IMR-90 (cell line): ENCODE measurements at regions not wholly inside any gene's neighbourhood (a gene's known extent, or its start where the extent isn't known, plus 50 kb on each side); places are given as distances from the start of the nearest gene placed in this dataset.

Source experiments
- ATAC-seq: fragments of 200-7000 bp; cut with Tn5 transposase; 2 replicates; pipeline ENCODE4 v1.9.1; 2020; ENCODE audit warnings: low read depth, mild to moderate bottlenecking, moderate library complexity
- BruUV-seq: library from RNA; stranded (reverse); fragments of 400-500 nt; replicated peaks from 2 replicates; lab custom pipeline; 2021; lab: Mats Ljungman, UMichigan
- CTCF ChIA-PET: fragments of 300-600 bp; formaldehyde crosslinking; extraction: SDS; loops from one replicate; lab custom pipeline; 2021; ENCODE audit warnings: antibody characterized with exemption; lab: Yijun Ruan, JAX
- POLR2A ChIA-PET: fragments of 300-600 bp; sonication (Branson Sonifier 250); formaldehyde crosslinking; loops from one replicate; lab custom pipeline; 2022; ENCODE audit warnings: antibody characterized with exemption; ENCODE audit not compliant: unreplicated experiment; lab: Charles Lee
- DNase-seq: peaks from one replicate; pipeline ENCODE4 v3.0.0; 2013
- H2AFZ ChIP-seq: replicated peaks from 2 replicates; pipeline ENCODE3; 2013; ENCODE audit warnings: low read length, mild to moderate bottlenecking; ENCODE audit not compliant: poor library complexity
- H2AK5ac ChIP-seq: 2 replicates; pipeline ENCODE4 v1.6.1; 2013; ENCODE audit warnings: low read depth, low read length, inconsistent platforms
- H2AK9ac ChIP-seq: replicated peaks from 2 replicates; pipeline ENCODE3; 2013; ENCODE audit warnings: mild to moderate bottlenecking, low read depth, low read length, moderate library complexity; ENCODE audit not compliant: poor library complexity
- H2BK120ac ChIP-seq: 2 replicates; pipeline ENCODE4 v1.6.1; 2013; ENCODE audit warnings: low read depth, low read length, inconsistent platforms
- H2BK15ac ChIP-seq: 3 replicates; pipeline ENCODE4 v1.6.1; 2013; ENCODE audit warnings: low read depth, low read length, inconsistent platforms
- H2BK20ac ChIP-seq: 2 replicates; pipeline ENCODE4 v1.6.1; 2013; ENCODE audit warnings: low read depth, mild to moderate bottlenecking, inconsistent platforms, low read length, moderate library complexity
- H2BK5ac ChIP-seq: 2 replicates; pipeline ENCODE4 v1.6.1; 2013; ENCODE audit warnings: mild to moderate bottlenecking, low read depth, low read length, inconsistent platforms; ENCODE audit not compliant: poor library complexity, severe bottlenecking
- H3K14ac ChIP-seq: replicated peaks from 2 replicates; pipeline ENCODE4 v1.6.1; 2013; ENCODE audit warnings: low read depth, low read length, inconsistent platforms
- H3K18ac ChIP-seq: 2 replicates; pipeline ENCODE4 v1.6.1; 2013; ENCODE audit warnings: low read depth, low read length, control low read depth
- H3K23ac ChIP-seq: 2 replicates; pipeline ENCODE4 v1.6.1; 2013; ENCODE audit warnings: low read depth, low read length, inconsistent platforms
- H3K27ac ChIP-seq: 2 replicates; pipeline ENCODE4 v1.5.1; 2013; ENCODE audit warnings: mild to moderate bottlenecking, control low read depth, low read length; ENCODE audit not compliant: insufficient read depth
- H3K27me3 ChIP-seq: 2 replicates; pipeline ENCODE4 v1.6.1; 2013; ENCODE audit warnings: low read length; ENCODE audit not compliant: control insufficient read depth, insufficient read depth
- H3K36me3 ChIP-seq: 2 replicates; pipeline ENCODE4 v1.6.1; 2013; ENCODE audit warnings: low read length, mixed read lengths; ENCODE audit not compliant: control insufficient read depth, insufficient read depth
- H3K4ac ChIP-seq: 2 replicates; pipeline ENCODE4 v1.6.1; 2013; ENCODE audit warnings: low read depth, low read length, inconsistent platforms
- H3K4me1 ChIP-seq: 2 replicates; pipeline ENCODE4 v1.6.1; 2013; ENCODE audit warnings: low read length, mixed read lengths; ENCODE audit not compliant: control insufficient read depth, insufficient read depth
- H3K4me2 ChIP-seq: 2 replicates; pipeline ENCODE4 v1.6.1; 2013; ENCODE audit warnings: low read depth, mild to moderate bottlenecking, control low read depth, low read length, moderate library complexity
- H3K4me3 ChIP-seq: 2 replicates; pipeline ENCODE4 v1.5.1; 2013; ENCODE audit warnings: low read depth, mild to moderate bottlenecking, control low read depth, low read length, moderate library complexity; ENCODE audit not compliant: insufficient read depth
- H3K56ac ChIP-seq: 2 replicates; pipeline ENCODE4 v1.6.1; 2013; ENCODE audit warnings: low read length, inconsistent platforms; ENCODE audit not compliant: insufficient read depth; ENCODE audit errors: extremely low read depth
- H3K79me1 ChIP-seq, 2 experiments: 2 replicates each; pipeline ENCODE4 v1.6.1; 2013; ENCODE audit warnings: low read length in 2 of 2, inconsistent platforms in 1 of 2, low read depth in 1 of 2
- H3K9ac ChIP-seq: 2 replicates; pipeline ENCODE4 v1.6.1; 2013; ENCODE audit warnings: low read depth, low read length, control low read depth
- H3K9me1 ChIP-seq: 2 replicates; pipeline ENCODE4 v1.6.1; 2013; ENCODE audit warnings: low read length, inconsistent platforms; ENCODE audit not compliant: insufficient read depth
- H3K9me3 ChIP-seq: 2 replicates; pipeline ENCODE4 v1.6.1; 2013; ENCODE audit warnings: low read length; ENCODE audit not compliant: control insufficient read depth, insufficient read depth
- H4K20me1 ChIP-seq: 2 replicates; pipeline ENCODE4 v1.6.1; 2013; ENCODE audit warnings: low read length, inconsistent platforms; ENCODE audit not compliant: insufficient read depth
- H4K5ac ChIP-seq: 2 replicates; pipeline ENCODE4 v1.6.1; 2013; ENCODE audit warnings: mild to moderate bottlenecking, low read depth, low read length, control low read depth
- H4K8ac ChIP-seq, 2 experiments: 2 replicates each; pipeline ENCODE4 v1.6.1; 2013; ENCODE audit warnings: low read depth in 2 of 2, low read length in 2 of 2, control low read depth in 1 of 2, inconsistent platforms in 1 of 2
- H4K91ac ChIP-seq: 2 replicates; pipeline ENCODE4 v1.6.1; 2013; ENCODE audit warnings: low read depth, low read length, inconsistent platforms; ENCODE audit not compliant: insufficient read depth
- CEBPB ChIP-seq: IDR thresholded peaks from 2 replicates; pipeline ENCODE4 v1.6.1; 2012; ENCODE audit warnings: low read depth, low read length, improper control_type of control experiment
- FOS ChIP-seq: fragments of 150-350 bp; IDR thresholded peaks from 2 replicates; pipeline ENCODE4 v1.6.1; 2016; ENCODE audit warnings: low read depth, low read length
- MXI1 ChIP-seq: IDR thresholded peaks from 2 replicates; pipeline ENCODE4 v1.6.1; 2012; ENCODE audit warnings: low read depth, mild to moderate bottlenecking, low read length, moderate library complexity, borderline replicate concordance
- RAD21 ChIP-seq: IDR thresholded peaks from 2 replicates; pipeline ENCODE4 v1.6.1; 2012; ENCODE audit warnings: low read length, improper control_type of control experiment
- SMC3 ChIP-seq: fragments of 150-350 bp; IDR thresholded peaks from 2 replicates; pipeline ENCODE4 v1.6.1; 2016; ENCODE audit warnings: low read depth, mild to moderate bottlenecking, antibody characterized with exemption, low read length, moderate library complexity
- WGBS, 2 experiments: methylation state at CpG; one replicate each; pipeline versions ENCODE4 v1.1.5 to v1.1.7; 2013; ENCODE audit warnings: missing lambda C conversion rate in 2 of 2; ENCODE audit not compliant: insufficient read length in 1 of 2; ENCODE audit errors: extremely low coverage in 2 of 2; 5-methylcytosine and 5-hydroxymethylcytosine counted together
- dilution Hi-C: fragments of 300-500 bp; cut with HindIII; formaldehyde crosslinking; loops from one replicate; pipeline ENCODE4 v1.14.3; 2018; ENCODE audit warnings: low sequenced_read_pairs; ENCODE audit not compliant: unreplicated experiment
- in situ Hi-C: fragments of 300-500 bp; cut with MboI; formaldehyde crosslinking; loops from 3 replicates; pipeline ENCODE4 v1.14.3; 2019; ENCODE audit warnings: low sequenced_read_pairs, inconsistent platforms, mixed read lengths
- intact Hi-C: fragments of 100-400 bp; cut with micrococcal nuclease; formaldehyde crosslinking; loops from 2 replicates; pipeline ENCODE4 v1.10.0; 2022
- TF ChIP-seq, protein P1 (sequence below): fragments of 150-350 bp; IDR thresholded peaks from 2 replicates; pipeline ENCODE4 v1.6.1; 2017; ENCODE audit warnings: mild to moderate bottlenecking, antibody characterized with exemption, low read length, low read depth

DNA sequence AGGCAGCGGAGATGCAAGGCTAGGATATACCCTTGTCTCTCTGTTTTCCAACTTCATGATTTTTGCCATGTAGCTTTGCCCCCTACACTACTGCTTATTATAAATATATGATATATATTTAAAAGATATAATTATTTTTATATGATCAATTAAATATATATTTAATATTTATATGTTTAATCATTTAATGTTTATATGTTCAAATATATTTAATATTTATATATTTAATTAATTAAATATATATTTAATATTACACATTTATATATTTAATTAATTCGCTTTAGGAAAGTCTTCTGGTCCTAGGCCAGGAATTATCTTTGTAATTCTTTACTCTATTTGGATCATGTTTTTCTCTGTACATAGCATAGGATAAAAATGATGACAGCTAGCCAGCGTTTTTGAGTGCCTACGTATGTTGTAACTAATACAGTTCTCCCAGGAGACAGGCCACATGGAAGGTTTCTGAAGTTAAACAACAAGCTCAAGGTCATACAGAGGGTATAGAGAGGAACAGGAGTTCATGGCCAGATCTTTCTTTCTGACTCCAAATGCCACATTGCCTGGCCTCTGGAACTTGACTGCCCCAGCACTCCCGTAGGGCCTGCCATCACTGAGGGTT, 192.5 kb downstream of the KCNA5 start:
- no peak overlapping the region for H3K18ac ChIP-seq
- no peak overlapping the region for H2AK9ac ChIP-seq
- POLR2A ChIA-PET, result no interaction called here
- WGBS, 2 experiments, result no CpG with 5 or more reads among the region's 5 CpGs
- H2AK5ac ChIP-seq, result no peak overlapping the region
- H3K4me2 ChIP-seq, result no peak overlapping the region
- no peak overlapping the region for H3K14ac ChIP-seq
- TF ChIP-seq, protein P1, sequence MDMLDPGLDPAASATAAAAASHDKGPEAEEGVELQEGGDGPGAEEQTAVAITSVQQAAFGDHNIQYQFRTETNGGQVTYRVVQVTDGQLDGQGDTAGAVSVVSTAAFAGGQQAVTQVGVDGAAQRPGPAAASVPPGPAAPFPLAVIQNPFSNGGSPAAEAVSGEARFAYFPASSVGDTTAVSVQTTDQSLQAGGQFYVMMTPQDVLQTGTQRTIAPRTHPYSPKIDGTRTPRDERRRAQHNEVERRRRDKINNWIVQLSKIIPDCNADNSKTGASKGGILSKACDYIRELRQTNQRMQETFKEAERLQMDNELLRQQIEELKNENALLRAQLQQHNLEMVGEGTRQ, result no peak
- no peak for TF ChIP-seq RAD21
- TF ChIP-seq SMC3, result no peak
- no peak for TF ChIP-seq MXI1
- TF ChIP-seq FOS, result no peak
- TF ChIP-seq CEBPB, result no peak
- CTCF ChIA-PET, result no interaction called here
- dilution Hi-C loops (no loop called here), in situ Hi-C loops (no loop called here), intact Hi-C loops (no loop called here)
- peaks cover 12% of the 10 kb centered on the region for H3K27me3 ChIP-seq
- H3K9me1 ChIP-seq, result no peaks in the 10 kb centered on the region
- no peaks in the 10 kb centered on the region for H3K79me1 ChIP-seq
- BruUV-seq, result no TSS peak
- H3K23ac ChIP-seq, result no peak overlapping the region
- H2BK15ac ChIP-seq, result no peak overlapping the region
- H3K27ac ChIP-seq, result no peak overlapping the region
- H4K91ac ChIP-seq, result no peak overlapping the region
- H3K56ac ChIP-seq, result no peak overlapping the region
- ATAC-seq, result no peak
- no peak for DNase-seq
- no peak overlapping the region for H2BK5ac ChIP-seq
- no peaks in the 10 kb centered on the region for H4K20me1 ChIP-seq
- no peaks in the 10 kb centered on the region for H3K9me3 ChIP-seq
- H3K9ac ChIP-seq, result no peak overlapping the region
- H3K4me3 ChIP-seq, result no peak overlapping the region
- H2BK20ac ChIP-seq, result no peak overlapping the region
- H3K4ac ChIP-seq, result no peak overlapping the region
- H3K4me1 ChIP-seq, result 0 out of 2 replicates have a peak, but pooled peaks cover 2% of the 10 kb centered on the region
- no peak overlapping the region for H2AFZ ChIP-seq
- H2BK120ac ChIP-seq, result no peak overlapping the region
- H4K5ac ChIP-seq, result no peak overlapping the region
- H3K36me3 ChIP-seq, result no peaks in the 10 kb centered on the region
- no peak overlapping the region for H4K8ac ChIP-seq
